HG03103 (cell line): ENCODE measurements at regions not wholly inside any gene's neighbourhood (a gene's known extent, or its start where the extent isn't known, plus 50 kb on each side); places are given as distances from the start of the nearest gene placed in this dataset.

Source experiments
- ATAC-seq: cut with Tn5 transposase; IDR thresholded peaks from one replicate; pipeline ENCODE4 v1.9.1; 2021; ENCODE audit warnings: low read depth; ENCODE audit not compliant: unreplicated experiment

DNA sequence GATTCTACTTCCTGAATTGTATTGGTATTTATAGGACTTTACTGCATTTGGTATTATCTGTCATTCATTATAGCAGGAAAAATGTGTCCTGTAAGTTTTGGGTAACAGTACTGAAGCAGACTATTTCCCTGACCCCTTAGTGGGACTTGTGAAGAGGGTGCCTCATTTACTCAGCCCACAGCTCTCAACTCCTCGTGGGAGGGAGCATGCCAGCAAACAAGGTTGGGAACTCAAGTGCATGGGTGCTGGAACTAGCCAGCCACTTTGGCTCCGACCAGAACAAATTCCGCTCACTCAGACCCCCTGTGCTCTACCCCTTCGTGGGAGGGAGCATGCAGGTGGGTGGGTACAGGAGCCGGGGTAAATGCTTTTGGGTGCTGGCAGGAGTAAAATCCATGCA is 1773.5 kb upstream of the WWC1 start:
- no peak for ATAC-seq

DNA sequence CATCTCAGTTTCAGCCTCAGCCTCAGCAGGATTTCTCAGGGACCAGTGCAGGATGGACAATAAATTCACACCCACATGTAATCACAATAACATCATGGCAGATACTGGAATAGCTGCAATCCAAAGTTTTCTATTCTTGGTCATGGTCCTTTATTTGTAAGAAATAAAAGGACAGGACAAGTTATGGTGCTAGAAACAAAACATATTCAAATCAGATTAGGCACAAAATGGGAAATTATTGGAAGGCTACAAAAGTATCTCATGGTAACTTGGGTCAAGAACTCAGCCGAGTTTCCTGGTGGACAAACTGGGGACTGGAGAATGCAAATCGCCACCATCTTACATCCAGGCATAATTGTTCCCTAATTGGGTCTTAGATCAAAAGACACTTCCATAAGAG is 1768.2 kb upstream of the WWC1 start:
- ATAC-seq, result no peak

DNA sequence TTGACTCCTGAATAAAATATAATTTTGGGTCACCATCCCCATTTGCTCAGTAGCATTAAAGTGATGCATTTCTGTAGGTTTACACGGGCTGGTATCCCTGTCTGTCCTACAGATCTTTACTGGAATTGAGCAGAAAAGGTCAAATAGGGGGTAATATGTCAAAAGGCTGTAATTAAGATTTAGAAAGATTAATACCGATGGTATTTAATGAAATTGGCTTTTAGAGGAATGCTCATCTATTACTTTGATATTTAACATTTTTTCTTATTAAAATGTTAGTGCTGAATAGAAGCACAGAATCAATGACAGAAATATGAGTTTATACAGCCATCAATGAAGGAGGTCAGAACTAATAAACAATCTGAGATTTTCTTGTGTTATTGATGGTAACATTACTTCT is 1762.2 kb upstream of the WWC1 start:
- no peak for ATAC-seq

DNA sequence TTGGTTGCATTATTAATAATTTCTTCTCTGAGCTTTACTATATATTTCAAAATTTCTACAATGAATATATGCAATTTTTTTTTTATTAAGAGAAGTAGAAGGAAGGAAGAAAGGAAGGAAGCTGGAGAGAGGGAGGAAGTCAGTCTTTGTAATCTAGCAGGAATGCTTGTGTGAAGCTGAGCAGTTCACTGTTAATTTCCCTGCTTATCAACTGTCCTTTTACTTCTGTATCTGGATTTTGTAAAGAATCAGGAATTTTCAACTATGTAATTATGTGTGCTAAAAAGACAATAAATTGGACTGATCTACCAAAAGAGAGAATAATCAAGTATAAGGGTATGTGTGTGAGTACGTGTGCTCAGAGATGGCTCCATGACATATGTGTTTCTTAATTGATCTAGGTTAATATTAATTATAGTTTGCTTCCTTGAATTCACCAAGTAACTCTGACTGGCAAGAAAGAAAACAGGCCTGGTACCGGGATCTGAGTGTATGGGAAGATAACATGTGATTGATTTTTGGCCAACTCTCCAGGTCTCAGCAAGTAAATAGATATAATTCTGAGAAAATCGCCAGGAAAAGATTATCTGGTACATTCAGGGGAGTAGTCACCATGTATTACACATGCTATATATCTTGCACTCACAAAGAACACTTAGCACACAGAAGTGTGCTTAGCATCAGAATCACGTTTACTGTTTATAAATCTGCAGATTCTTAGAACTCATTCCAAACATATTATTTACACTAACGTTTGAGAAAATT is 1758.8 kb upstream of the WWC1 start:
- no peak for ATAC-seq

DNA sequence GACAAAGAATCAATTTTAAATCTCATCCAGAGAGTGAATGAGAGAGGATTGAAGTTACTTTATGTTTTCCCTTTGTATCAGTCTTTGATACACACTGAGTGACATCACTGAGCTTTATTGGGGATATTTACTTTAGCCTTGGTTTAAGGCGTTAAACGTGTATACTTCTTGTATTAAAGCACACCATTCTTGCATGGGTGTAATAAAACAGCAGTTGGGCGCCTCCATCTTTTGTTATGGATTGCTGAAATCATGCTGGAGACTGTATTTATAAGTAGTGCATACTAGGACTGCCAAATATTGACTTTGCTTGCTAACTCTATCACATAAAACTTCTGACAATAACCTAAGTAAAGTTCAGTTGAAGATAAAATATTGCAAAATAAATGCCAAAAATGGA is 1755.8 kb upstream of the WWC1 start:
- no peak for ATAC-seq

- no peak for ATAC-seq
Observed at GRCh38 chr5:166540156-166540555, 1751.3 kb upstream of the WWC1 start.

DNA sequence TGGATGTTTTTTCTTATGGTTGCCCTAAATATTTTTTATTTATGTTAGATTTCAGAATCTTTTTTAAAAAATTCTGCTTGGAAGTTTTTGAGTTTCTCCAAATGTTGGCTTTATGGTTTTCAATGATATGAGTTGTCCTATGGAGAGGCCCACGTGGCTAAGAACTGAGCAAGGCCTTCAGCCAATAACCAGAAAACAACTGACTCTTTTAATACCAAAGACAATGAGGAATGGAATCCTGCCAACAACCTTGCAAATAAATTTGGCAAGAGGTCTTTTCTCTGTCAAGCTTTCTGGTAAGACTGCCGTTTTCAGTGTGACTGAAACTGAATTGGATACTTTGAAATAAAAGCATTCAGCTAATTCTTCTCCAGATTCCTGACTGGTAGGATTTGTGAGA is 1740.1 kb upstream of the WWC1 start:
- ATAC-seq, result no peak

- ATAC-seq, result no peak
Observed at GRCh38 chr5:166553778-166554177, 1737.7 kb upstream of the WWC1 start.

- no peak for ATAC-seq
Observed at GRCh38 chr5:166561759-166562158, 1729.7 kb upstream of the WWC1 start.

- no peak for ATAC-seq
Observed at GRCh38 chr5:166562246-166562645, 1729.2 kb upstream of the WWC1 start.

DNA sequence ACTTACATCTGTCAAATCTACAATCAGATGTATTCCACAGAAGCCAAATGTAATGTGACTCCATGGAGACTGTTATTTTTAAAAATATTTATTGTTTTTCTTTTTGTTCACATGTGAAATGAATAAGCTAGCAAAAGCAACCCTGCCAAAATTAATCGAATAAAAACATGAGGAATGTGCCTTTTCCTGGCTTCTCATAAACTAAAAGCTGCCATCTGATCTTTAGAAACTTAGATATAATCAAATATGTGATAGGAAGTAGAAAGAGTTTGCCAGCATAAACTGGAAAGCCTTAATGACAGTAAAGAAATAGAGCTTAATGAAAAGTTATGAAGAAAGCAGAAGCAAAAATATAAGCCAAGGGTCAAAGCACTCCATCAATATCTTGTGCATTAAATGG is 1724.7 kb upstream of the WWC1 start:
- ATAC-seq, result no peak

- no peak for ATAC-seq
Observed at GRCh38 chr5:166570865-166571264, 1720.6 kb upstream of the WWC1 start.

DNA sequence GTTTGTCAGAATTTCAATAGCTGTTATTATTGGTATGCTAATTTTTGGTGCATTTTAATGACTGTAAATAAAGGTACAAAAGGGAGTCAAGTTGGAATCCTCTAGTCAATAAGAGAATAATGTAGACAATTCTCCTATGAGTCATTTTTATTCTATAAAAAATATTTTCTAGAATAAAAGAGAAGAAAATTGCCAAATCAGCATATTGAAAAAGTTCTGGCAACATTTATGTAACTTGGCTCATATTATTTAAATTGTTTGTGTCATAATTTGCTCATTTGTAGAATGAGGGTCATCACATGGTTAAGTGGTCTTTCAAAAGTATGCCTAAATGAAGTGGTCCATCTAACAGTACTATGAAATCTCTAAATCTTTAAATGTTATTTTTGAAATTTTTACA is 1719.8 kb upstream of the WWC1 start:
- ATAC-seq, result no peak

DNA sequence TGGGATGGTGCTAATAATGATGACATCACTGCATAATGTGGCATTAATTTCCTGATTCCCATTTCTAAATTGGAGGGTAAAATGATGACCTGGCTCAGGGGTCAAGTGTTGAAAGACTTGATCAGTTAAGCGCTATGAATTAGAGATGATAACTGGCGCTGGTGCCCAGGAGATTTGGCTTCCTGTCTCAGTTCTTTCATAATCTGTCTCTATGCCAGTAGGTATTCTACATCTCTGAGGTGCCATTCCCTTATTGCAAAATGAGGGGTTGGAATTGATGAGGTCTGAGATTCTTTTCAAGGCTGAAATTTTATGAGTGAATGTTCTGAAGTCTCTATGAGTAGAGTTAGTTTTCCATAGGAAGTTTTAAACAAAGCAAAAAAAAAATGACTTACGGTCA is 1715.1 kb upstream of the WWC1 start:
- ATAC-seq, result no peak

GRCh38 chr5:166581826-166582225 is 1709.6 kb upstream of the WWC1 start:
- no peak for ATAC-seq

- ATAC-seq, result no peak
Observed at GRCh38 chr5:166582416-166582815, 1709.0 kb upstream of the WWC1 start.

- no peak for ATAC-seq
Observed at GRCh38 chr5:166594567-166594966, 1696.9 kb upstream of the WWC1 start.

- no peak for ATAC-seq
Observed at GRCh38 chr5:166595274-166595951, 1696.0 kb upstream of the WWC1 start.

DNA sequence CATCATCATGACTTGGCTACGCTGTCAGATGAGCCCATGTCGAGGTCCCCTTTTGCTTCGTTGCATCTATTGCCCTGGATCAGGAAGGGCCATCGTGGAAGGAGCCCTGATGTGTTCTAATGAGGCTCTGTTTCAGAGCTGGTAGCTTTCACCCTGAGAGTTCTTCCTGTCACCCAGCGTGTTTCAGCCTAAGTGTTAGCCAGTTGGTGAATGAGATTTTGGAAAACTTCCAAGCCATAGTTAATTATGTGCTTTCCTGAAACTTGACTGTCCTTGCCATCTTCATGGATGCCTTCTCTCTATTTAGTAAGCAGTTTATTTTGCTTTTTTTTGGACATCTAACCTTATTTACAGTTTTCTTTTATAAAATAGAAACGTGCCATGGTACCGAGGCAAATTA is 1695.4 kb upstream of the WWC1 start:
- no peak for ATAC-seq

DNA sequence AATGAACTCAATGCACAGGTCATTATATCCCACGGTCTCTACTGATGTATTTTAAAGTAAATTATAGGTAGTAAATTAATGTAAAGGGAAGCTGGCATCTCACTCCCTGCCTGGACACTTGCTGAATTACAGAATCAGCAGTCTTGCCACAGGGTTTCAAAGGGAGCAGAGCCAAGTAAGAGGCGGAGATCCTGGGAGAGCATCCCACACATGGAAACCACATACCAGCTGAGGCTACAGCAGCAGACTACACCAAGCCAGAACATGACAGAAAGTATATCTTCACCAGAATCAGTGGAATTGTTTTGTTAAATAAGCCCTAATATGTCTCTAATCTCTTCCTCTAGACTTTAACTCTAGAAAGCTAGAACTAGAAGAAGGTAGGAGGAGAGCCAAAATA is 1689.2 kb upstream of the WWC1 start:
- no peak for ATAC-seq

DNA sequence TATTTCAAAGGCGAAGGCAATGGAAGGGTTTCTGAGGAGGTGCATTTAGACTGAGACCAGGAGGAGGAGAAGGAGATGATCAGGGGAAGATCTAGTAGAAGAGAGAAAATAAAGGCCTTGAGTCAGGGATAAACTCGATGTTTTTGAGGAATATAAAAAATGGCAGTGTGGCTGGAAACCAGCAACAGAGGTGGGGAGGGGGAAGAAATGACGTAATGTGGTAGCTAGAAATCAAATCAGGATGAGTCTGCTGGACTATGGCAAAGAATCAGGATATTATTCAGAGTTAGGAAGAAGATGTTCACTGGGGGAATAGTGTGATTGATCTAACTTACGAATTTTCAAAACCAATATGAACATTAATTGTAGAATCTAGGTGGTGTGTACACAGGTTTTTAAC is 1673.9 kb upstream of the WWC1 start:
- ATAC-seq, result no peak

- no peak for ATAC-seq
Observed at GRCh38 chr5:166618526-166618925, 1672.9 kb upstream of the WWC1 start.
